SK-N-SH treated with all-trans-retinoic acid at 6 μM for 48 hours (cell line): ENCODE measurements at regions not wholly inside any gene's neighbourhood (a gene's known extent, or its start where the extent isn't known, plus 50 kb on each side); places are given as distances from the start of the nearest gene placed in this dataset.

Experiments used
- CSDC2 ChIP-seq: fragments of 250-450 bp; sonication (Bioruptor Pico); IDR thresholded peaks from 2 replicates; pipeline ENCODE4 v1.5.0; 2020; ENCODE audit warnings: mild to moderate bottlenecking, moderate library complexity
- TOX ChIP-seq: fragments of 250-450 bp; sonication (Bioruptor Pico); IDR thresholded peaks from 2 replicates; pipeline ENCODE4 v1.8.0; 2021; ENCODE audit warnings: mild to moderate bottlenecking, moderate library complexity, borderline replicate concordance
- ZC3H10 ChIP-seq: fragments of 250-450 bp; sonication (Bioruptor Pico); IDR thresholded peaks from 2 replicates; pipeline ENCODE4 v1.5.1; 2021; ENCODE audit warnings: mild to moderate bottlenecking, moderate library complexity
- ZFP3 ChIP-seq: fragments of 250-450 bp; sonication (Bioruptor Pico); IDR thresholded peaks from 2 replicates; pipeline ENCODE4 v1.5.0; 2020; ENCODE audit warnings: mild to moderate bottlenecking, moderate library complexity
- ZNF70 ChIP-seq: fragments of 450-650 bp; formaldehyde crosslinking; IDR thresholded peaks from 2 replicates; pipeline ENCODE4 v1.5.0; 2020; ENCODE audit warnings: mild to moderate bottlenecking, moderate library complexity
- TF ChIP-seq, protein P1 (sequence below): fragments of 250-450 bp; sonication (Bioruptor Pico); IDR thresholded peaks from 2 replicates; pipeline ENCODE4 v1.5.1; 2020; ENCODE audit warnings: low read depth, mild to moderate bottlenecking, moderate library complexity

GRCh38 chr13:22278336-22278929, 607.6 kb downstream of the FGF9 start:
- no peak for TF ChIP-seq ZFP3
- no peak for TF ChIP-seq TOX
- TF ChIP-seq ZC3H10, result no peak
- TF ChIP-seq, protein P1, sequence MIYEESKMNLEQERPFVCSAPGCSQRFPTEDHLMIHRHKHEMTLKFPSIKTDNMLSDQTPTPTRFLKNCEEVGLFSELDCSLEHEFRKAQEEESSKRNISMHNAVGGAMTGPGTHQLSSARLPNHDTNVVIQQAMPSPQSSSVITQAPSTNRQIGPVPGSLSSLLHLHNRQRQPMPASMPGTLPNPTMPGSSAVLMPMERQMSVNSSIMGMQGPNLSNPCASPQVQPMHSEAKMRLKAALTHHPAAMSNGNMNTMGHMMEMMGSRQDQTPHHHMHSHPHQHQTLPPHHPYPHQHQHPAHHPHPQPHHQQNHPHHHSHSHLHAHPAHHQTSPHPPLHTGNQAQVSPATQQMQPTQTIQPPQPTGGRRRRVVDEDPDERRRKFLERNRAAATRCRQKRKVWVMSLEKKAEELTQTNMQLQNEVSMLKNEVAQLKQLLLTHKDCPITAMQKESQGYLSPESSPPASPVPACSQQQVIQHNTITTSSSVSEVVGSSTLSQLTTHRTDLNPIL, result no peak
- TF ChIP-seq CSDC2 (CRISPR knock-in tag), result no peak
- TF ChIP-seq ZNF70, result no peak
